GM19324 (cell line): ENCODE measurements at regions not wholly inside any gene's neighbourhood (a gene's known extent, or its start where the extent isn't known, plus 50 kb on each side); places are given as distances from the start of the nearest gene placed in this dataset.

Experiments used
- ATAC-seq: cut with Tn5 transposase; IDR thresholded peaks from one replicate; pipeline ENCODE4 v1.9.1; 2021; ENCODE audit warnings: mild to moderate bottlenecking, moderate library complexity; ENCODE audit not compliant: unreplicated experiment, low FRiP score

GRCh38 chr18:78378403-78378802, 601.2 kb upstream of the SALL3 start:
- no peak for ATAC-seq

- ATAC-seq: no peak
Observed at GRCh38 chr18:78378983-78379382, 600.6 kb upstream of the SALL3 start.

- no peak for ATAC-seq
Observed at GRCh38 chr18:78390348-78390951, 589.2 kb upstream of the SALL3 start.

GRCh38 chr18:78390952-78391348, 588.7 kb upstream of the SALL3 start:
- no peak for ATAC-seq

GRCh38 chr18:78393086-78393862, 586.3 kb upstream of the SALL3 start:
- ATAC-seq: no peak

GRCh38 chr18:78396077-78396476, 583.5 kb upstream of the SALL3 start:
- no peak for ATAC-seq

- no peak for ATAC-seq
Observed at GRCh38 chr18:78396756-78397155, 582.9 kb upstream of the SALL3 start.

GRCh38 chr18:78399992-78400503, 579.6 kb upstream of the SALL3 start:
- no peak for ATAC-seq

GRCh38 chr18:78402440-78402839, 577.2 kb upstream of the SALL3 start:
- ATAC-seq: no peak

- no peak for ATAC-seq
Observed at GRCh38 chr18:78402966-78403365, 576.7 kb upstream of the SALL3 start.

GRCh38 chr18:78403371-78403770, 576.2 kb upstream of the SALL3 start:
- no peak for ATAC-seq

GRCh38 chr18:78405763-78406162, 573.9 kb upstream of the SALL3 start:
- ATAC-seq: no peak

GRCh38 chr18:78406743-78407465, 572.7 kb upstream of the SALL3 start:
- ATAC-seq: no peak

GRCh38 chr18:78407466-78407844, 572.2 kb upstream of the SALL3 start:
- no peak for ATAC-seq

- no peak for ATAC-seq
Observed at GRCh38 chr18:78408623-78409022, 571.0 kb upstream of the SALL3 start.

- no peak for ATAC-seq
Observed at GRCh38 chr18:78410094-78410786, 569.4 kb upstream of the SALL3 start.

- no peak for ATAC-seq
Observed at GRCh38 chr18:78411539-78411938, 568.1 kb upstream of the SALL3 start.

GRCh38 chr18:78414302-78414701, 565.3 kb upstream of the SALL3 start:
- no peak for ATAC-seq

- ATAC-seq: no peak
Observed at GRCh38 chr18:78416853-78417252, 562.8 kb upstream of the SALL3 start.

GRCh38 chr18:78418379-78418778, 561.2 kb upstream of the SALL3 start:
- no peak for ATAC-seq

GRCh38 chr18:78419171-78419570, 560.4 kb upstream of the SALL3 start:
- ATAC-seq: no peak
